Spleen (tissue), 7 donors: ENCODE measurements at regions not wholly inside any gene's neighbourhood (a gene's known extent, or its start where the extent isn't known, plus 50 kb on each side); places are given as distances from the start of the nearest gene placed in this dataset.

Source experiments
- POLR2A ChIP-seq, 3 donors: fragments of 450-650 bp; IDR thresholded peaks; one replicate each; pipeline ENCODE4 v1.5.1; 2017; ENCODE audit warnings: antibody characterized with exemption in 3 of 3, mild to moderate bottlenecking in 1 of 3
- POLR2AphosphoS5 ChIP-seq, 3 donors: sonication (generic); formaldehyde crosslinking; IDR thresholded peaks; one replicate each; pipeline ENCODE4 v1.5.1; 2017; ENCODE audit warnings: antibody characterized with exemption in 3 of 3
- TF ChIP-seq, protein P1 (sequence below), 11 experiments: fragments of 200-600 bp in 7 of 11; fragments of 450-650 bp in 4 of 11; sonication (generic) in 4 of 11; IDR thresholded peaks in 8 of 11; conservative IDR thresholded peaks in 3 of 11; 1 replicate in 7 of 11; 2 replicates in 4 of 11; pipeline versions ENCODE4 v1.4.0 to v1.8.0; 2016 to 2021; ENCODE audit warnings: antibody characterized with exemption in 11 of 11, inconsistent platforms in 4 of 11, mild to moderate bottlenecking in 1 of 11
- donor health status: DM: no; HTN: no; CAD: no; lungs with moderate emphysema.
- donor health status: DM: no; HTN: no; CAD: no.
- donor health status: DM: no; HTN: no; CAD: no.

DNA sequence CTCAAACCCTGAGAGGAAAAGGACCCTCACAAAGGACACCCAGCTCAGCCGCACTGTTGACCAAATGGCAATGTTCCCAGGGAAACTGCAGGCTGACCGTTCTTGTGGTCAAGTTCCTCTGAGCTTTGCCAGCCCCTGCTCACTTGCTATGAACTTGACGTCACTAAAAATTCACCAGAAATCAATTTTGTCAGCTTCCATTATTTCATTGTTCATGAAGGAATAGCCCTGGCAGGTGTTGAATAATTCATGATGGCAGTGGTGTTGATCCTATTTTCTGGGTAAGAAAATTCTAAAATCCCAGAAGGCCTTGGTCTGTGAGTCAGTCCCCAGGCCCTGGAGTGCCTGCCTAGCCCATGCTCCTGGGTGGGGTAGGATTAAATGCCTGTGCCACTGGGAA lies 318.9 kb downstream of the ZNF326 start:
- no peak for TF ChIP-seq POLR2AphosphoS5 (IDR thresholded peaks at IDR 0.05)
- TF ChIP-seq, protein P1, sequence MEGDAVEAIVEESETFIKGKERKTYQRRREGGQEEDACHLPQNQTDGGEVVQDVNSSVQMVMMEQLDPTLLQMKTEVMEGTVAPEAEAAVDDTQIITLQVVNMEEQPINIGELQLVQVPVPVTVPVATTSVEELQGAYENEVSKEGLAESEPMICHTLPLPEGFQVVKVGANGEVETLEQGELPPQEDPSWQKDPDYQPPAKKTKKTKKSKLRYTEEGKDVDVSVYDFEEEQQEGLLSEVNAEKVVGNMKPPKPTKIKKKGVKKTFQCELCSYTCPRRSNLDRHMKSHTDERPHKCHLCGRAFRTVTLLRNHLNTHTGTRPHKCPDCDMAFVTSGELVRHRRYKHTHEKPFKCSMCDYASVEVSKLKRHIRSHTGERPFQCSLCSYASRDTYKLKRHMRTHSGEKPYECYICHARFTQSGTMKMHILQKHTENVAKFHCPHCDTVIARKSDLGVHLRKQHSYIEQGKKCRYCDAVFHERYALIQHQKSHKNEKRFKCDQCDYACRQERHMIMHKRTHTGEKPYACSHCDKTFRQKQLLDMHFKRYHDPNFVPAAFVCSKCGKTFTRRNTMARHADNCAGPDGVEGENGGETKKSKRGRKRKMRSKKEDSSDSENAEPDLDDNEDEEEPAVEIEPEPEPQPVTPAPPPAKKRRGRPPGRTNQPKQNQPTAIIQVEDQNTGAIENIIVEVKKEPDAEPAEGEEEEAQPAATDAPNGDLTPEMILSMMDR (IDR thresholded peaks at IDR 0.05 in 8 of 11, conservative IDR thresholded peaks at IDR 0.05 in 3 of 11), result no peak
- no peak for TF ChIP-seq POLR2A (IDR thresholded peaks at IDR 0.05)
